ENCODE measurements at regions not wholly inside any gene's neighbourhood (a gene's known extent, or its start where the extent isn't known, plus 50 kb on each side); places are given as distances from the start of the nearest gene placed in this dataset.

GRCh38 chr1:14470802-14471201 is 127.7 kb upstream of the KAZN start:
- POLR2A ChIA-PET (ENCODE audit: unreplicated experiment): no interaction called here
- intact Hi-C loops (cut with micrococcal nuclease; ENCODE audit: unreplicated experiment): no loop called here

GRCh38 chr1:14474856-14475255 is 123.6 kb upstream of the KAZN start:
- Histone ChIP-seq H2AFZ (no peak overlapping the region), H3K9me3 (ENCODE audit: insufficient read depth, low read depth) (no peaks in the 10 kb centered on the region), H3K4me2 (no peak overlapping the region), H3K9me2 (ENCODE audit: insufficient read depth) (no peaks in the 10 kb centered on the region), H3F3A (ENCODE audit: insufficient read depth, low read depth) (no peaks in the 10 kb centered on the region), H3K4me3 (no peak overlapping the region), H3K27me3 (ENCODE audit: insufficient read depth, low read depth) (no peaks in the 10 kb centered on the region), H4K20me1 (ENCODE audit: insufficient read depth) (no peaks in the 10 kb centered on the region), H3K79me2 (ENCODE audit: low read depth) (no peaks in the 10 kb centered on the region), H3K27ac (no peak overlapping the region), H3K4me1 (replicated peaks; ENCODE audit: insufficient read depth) (no peaks in the 10 kb centered on the region), H3K36me3 (ENCODE audit: low read depth) (no peaks in the 10 kb centered on the region)
- BruUV-seq (replicated peaks): no TSS peak
- TF ChIP-seq EZH2 (IDR thresholded peaks at IDR 0.05; ENCODE audit: low read depth) (no peak), CTCF (conservative IDR thresholded peaks at IDR 0.05) (no peak)
- intact Hi-C loops (cut with micrococcal nuclease; ENCODE audit: unreplicated experiment): no loop called here
- DNase-seq: no peak
- CTCF ChIA-PET: no interaction called here
- POLR2A ChIA-PET (ENCODE audit: unreplicated experiment): no interaction called here

More at GRCh38 chr1:14470802-14471201, 127.7 kb upstream of the KAZN start:
- no peak overlapping the region for H3K27ac ChIP-seq
- H3K36me3 ChIP-seq (ENCODE audit: low read depth): no peaks in the 10 kb centered on the region
- H3K9me2 ChIP-seq (ENCODE audit: insufficient read depth): no peaks in the 10 kb centered on the region
- no peaks in the 10 kb centered on the region for H3K9me3 ChIP-seq (ENCODE audit: insufficient read depth, low read depth)
- H3K4me2 ChIP-seq: no peak overlapping the region
- H4K20me1 ChIP-seq (ENCODE audit: insufficient read depth): no peaks in the 10 kb centered on the region
- no peaks in the 10 kb centered on the region for H3K4me1 ChIP-seq (replicated peaks; ENCODE audit: insufficient read depth)
- H3K79me2 ChIP-seq (ENCODE audit: low read depth): no peaks in the 10 kb centered on the region
- H3F3A ChIP-seq (ENCODE audit: insufficient read depth, low read depth): no peaks in the 10 kb centered on the region
- H3K27me3 ChIP-seq (ENCODE audit: insufficient read depth, low read depth): no peaks in the 10 kb centered on the region
- BruUV-seq (replicated peaks): no TSS peak
- DNase-seq: no peak
- TF ChIP-seq CTCF (conservative IDR thresholded peaks at IDR 0.05) (no peak), EZH2 (IDR thresholded peaks at IDR 0.05; ENCODE audit: low read depth) (no peak)
- CTCF ChIA-PET: no interaction called here
- no peak overlapping the region for H2AFZ ChIP-seq
- no peak overlapping the region for H3K4me3 ChIP-seq

DNA sequence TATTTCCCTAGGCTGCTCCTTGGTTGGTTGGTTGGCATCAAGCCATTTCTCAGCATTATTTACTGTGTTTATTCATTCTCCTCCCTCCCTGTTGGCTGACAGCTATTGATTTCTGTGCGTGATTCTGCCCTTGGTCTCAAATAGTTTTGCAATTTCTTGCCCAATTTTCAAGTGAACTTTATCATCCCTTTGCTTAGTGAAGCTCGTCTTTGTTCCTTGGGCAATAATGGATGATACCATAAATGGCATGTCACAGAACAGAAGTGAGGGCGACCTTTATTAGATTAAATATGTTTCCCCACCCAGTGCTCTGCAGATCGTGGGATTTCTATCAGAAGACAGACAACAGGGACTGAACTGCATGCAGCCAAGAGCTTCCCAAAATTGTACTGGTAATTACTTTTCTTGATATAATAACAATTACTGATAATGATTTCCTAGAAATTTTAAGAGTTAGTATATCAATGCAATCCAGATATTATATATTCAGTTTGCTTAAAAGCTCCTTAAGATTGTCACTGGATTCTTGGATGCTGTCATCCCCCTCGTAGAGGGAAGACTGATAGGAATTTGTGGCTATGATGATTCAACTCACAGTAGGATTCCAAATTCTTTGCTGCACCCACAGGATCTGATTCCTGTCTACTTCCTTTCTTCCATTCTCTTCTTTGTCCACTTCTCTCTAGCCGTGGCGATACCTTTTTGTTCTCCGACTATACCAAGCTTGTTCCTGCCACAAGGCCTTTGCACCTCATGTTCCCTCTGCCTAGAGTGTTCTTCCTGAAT is 122.1 kb upstream of the KAZN start:
- no peak overlapping the region for H3K4me3 ChIP-seq
- H3K9me3 ChIP-seq (ENCODE audit: insufficient read depth, low read depth): no peaks in the 10 kb centered on the region
- TF ChIP-seq CTCF (conservative IDR thresholded peaks at IDR 0.05) (no peak), EZH2 (IDR thresholded peaks at IDR 0.05; ENCODE audit: low read depth) (no peak)
- no peak overlapping the region for H3K27ac ChIP-seq
- H4K20me1 ChIP-seq (ENCODE audit: insufficient read depth): no peaks in the 10 kb centered on the region
- ChIA-PET CTCF (no interaction called here), POLR2A (ENCODE audit: unreplicated experiment) (no interaction called here)
- H3F3A ChIP-seq (ENCODE audit: insufficient read depth, low read depth): no peaks in the 10 kb centered on the region
- H3K27me3 ChIP-seq (ENCODE audit: insufficient read depth, low read depth): no peaks in the 10 kb centered on the region
- no peak overlapping the region for H2AFZ ChIP-seq
- no TSS peak for BruUV-seq (replicated peaks)
- no peaks in the 10 kb centered on the region for H3K36me3 ChIP-seq (ENCODE audit: low read depth)
- H3K9me2 ChIP-seq (ENCODE audit: insufficient read depth): no peaks in the 10 kb centered on the region
- no peak for DNase-seq
- no peak overlapping the region for H3K4me2 ChIP-seq
- intact Hi-C loops (cut with micrococcal nuclease; ENCODE audit: unreplicated experiment): no loop called here
- H3K4me1 ChIP-seq (replicated peaks; ENCODE audit: insufficient read depth): no peaks in the 10 kb centered on the region
- no peaks in the 10 kb centered on the region for H3K79me2 ChIP-seq (ENCODE audit: low read depth)

Measured in PC-9 (cell line).